OCI-LY7 (cell line): ENCODE measurements at regions not wholly inside any gene's neighbourhood (a gene's known extent, or its start where the extent isn't known, plus 50 kb on each side); places are given as distances from the start of the nearest gene placed in this dataset.

Experiments
- CTCF ChIP-seq: fragments of 200-600 bp; sonication (generic); conservative IDR thresholded peaks from 2 replicates; pipeline ENCODE4 v1.5.1; 2014; ENCODE audit warnings: mild to moderate bottlenecking, antibody characterized with exemption, low read length, moderate library complexity, mixed read lengths
- EZH2phosphoT487 ChIP-seq: fragments of 200-600 bp; sonication (generic); IDR thresholded peaks from 2 replicates; pipeline ENCODE4 v1.6.1; 2018; ENCODE audit warnings: low read depth, borderline replicate concordance, mild to moderate bottlenecking, mixed run types, antibody characterized with exemption, low read length, moderate library complexity, mixed read lengths

- TF ChIP-seq CTCF (no peak), EZH2phosphoT487 (no peak)
These were observed 172.5 kb upstream of the GLRA1 start for GRCh38 chr5:152097128-152097527.
